ENCODE measurements at regions not wholly inside any gene's neighbourhood (a gene's known extent, or its start where the extent isn't known, plus 50 kb on each side); places are given as distances from the start of the nearest gene placed in this dataset.

DNA sequence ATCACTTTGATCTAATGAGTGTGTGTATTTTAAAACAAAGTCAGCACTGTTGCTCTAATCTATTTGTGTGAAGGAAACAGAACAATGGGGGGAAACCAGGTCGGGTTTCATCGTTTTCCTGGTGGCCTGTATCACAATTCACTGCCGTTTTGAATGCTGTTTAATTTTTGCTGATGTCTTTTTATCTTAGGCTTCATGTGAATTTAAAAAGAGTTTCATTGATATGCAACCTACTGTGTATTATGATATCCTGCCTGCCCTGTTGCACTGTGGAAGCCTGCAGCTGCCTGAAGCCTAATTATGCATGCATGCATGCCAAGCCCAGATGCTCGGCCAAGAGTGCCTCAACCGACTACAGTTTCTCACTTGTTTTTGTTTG, 307.5 kb downstream of the ZNF608 start:
- DNase-seq (ENCODE audit: low spot score) = no peak
- no peak for TF ChIP-seq CTCF (IDR thresholded peaks at IDR 0.05)
- no peak overlapping the region for H3K27ac ChIP-seq
- H3K4me3 ChIP-seq = no peak overlapping the region

GRCh38 chr5:124438026-124438902, 308.2 kb downstream of the ZNF608 start:
- no peak for TF ChIP-seq CTCF (IDR thresholded peaks at IDR 0.05)
- no peak for DNase-seq (ENCODE audit: low spot score)
- no peak overlapping the region for H3K27ac ChIP-seq
- no peak overlapping the region for H3K4me3 ChIP-seq

DNA sequence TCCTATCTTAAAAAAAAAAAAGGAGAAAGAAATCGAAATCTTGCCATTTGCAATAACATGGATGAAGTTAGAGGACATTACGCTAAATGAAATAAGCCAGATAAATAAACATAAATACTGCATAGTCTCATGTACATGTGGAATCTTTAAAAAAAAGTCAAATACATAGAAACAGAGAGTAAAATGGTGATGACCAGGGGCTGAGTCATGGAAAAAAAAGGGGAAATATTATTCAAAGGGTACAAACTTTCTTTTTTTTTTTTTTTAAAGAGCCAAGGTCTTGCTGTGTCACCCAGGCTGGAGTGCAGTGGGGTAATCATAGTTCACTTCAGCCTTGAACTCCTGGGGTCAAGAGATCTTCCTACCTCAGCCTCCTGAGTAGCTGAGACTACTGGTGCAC, 310.1 kb downstream of the ZNF608 start:
- Histone ChIP-seq H3K27ac (no peak overlapping the region), H3K4me3 (no peak overlapping the region)
- DNase-seq (ENCODE audit: low spot score) = no peak
- TF ChIP-seq CTCF (IDR thresholded peaks at IDR 0.05) = no peak

GRCh38 chr5:124433170-124433569, 313.3 kb downstream of the ZNF608 start:
- no peak for TF ChIP-seq CTCF (IDR thresholded peaks at IDR 0.05)
- H3K4me3 ChIP-seq = no peak overlapping the region
- H3K27ac ChIP-seq = no peak overlapping the region
- DNase-seq (ENCODE audit: low spot score) = no peak

GRCh38 chr5:124421584-124421983, 324.9 kb downstream of the ZNF608 start:
- H3K27ac ChIP-seq = no peak overlapping the region
- no peak overlapping the region for H3K4me3 ChIP-seq
- DNase-seq (ENCODE audit: low spot score) = no peak
- TF ChIP-seq CTCF (IDR thresholded peaks at IDR 0.05) = no peak

GRCh38 chr5:124420952-124421351, 325.5 kb downstream of the ZNF608 start:
- no peak for TF ChIP-seq CTCF (IDR thresholded peaks at IDR 0.05)
- Histone ChIP-seq H3K4me3 (no peak overlapping the region), H3K27ac (no peak overlapping the region)
- no peak for DNase-seq (ENCODE audit: low spot score)

GRCh38 chr5:124419531-124419930, 326.9 kb downstream of the ZNF608 start:
- Histone ChIP-seq H3K27ac (no peak overlapping the region), H3K4me3 (no peak overlapping the region)
- no peak for DNase-seq (ENCODE audit: low spot score)
- no peak for TF ChIP-seq CTCF (IDR thresholded peaks at IDR 0.05)
